ENCODE measurements at regions not wholly inside any gene's neighbourhood (a gene's known extent, or its start where the extent isn't known, plus 50 kb on each side); places are given as distances from the start of the nearest gene placed in this dataset.

DNA sequence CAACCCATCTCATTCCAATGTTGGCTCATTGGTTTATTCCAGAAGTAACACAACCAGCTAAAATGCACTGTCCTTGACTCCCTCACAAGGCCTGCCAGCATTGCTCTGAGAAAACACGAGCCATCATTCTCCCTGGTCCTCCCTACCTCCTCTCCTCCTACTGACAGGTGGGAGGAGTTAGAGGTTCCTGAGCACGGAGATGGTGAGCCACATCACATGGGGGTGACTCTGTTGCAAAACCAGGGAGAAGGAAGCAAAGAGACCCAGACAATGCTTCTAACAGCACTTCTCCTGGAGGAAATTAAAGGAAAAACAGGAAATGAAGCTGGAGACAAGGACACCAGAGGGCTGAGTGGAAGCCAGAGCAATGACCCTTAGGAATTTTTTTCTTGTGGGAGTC lies 667.4 kb downstream of the NTRK3 start:
- H3K4me3 ChIP-seq (ENCODE audit: low read depth, low read length) = no peak overlapping the region
- TF ChIP-seq, protein P1, sequence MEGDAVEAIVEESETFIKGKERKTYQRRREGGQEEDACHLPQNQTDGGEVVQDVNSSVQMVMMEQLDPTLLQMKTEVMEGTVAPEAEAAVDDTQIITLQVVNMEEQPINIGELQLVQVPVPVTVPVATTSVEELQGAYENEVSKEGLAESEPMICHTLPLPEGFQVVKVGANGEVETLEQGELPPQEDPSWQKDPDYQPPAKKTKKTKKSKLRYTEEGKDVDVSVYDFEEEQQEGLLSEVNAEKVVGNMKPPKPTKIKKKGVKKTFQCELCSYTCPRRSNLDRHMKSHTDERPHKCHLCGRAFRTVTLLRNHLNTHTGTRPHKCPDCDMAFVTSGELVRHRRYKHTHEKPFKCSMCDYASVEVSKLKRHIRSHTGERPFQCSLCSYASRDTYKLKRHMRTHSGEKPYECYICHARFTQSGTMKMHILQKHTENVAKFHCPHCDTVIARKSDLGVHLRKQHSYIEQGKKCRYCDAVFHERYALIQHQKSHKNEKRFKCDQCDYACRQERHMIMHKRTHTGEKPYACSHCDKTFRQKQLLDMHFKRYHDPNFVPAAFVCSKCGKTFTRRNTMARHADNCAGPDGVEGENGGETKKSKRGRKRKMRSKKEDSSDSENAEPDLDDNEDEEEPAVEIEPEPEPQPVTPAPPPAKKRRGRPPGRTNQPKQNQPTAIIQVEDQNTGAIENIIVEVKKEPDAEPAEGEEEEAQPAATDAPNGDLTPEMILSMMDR (IDR thresholded peaks at IDR 0.05; ENCODE audit: low read depth, low read length, missing control alignments) = no peak
- no peak for DNase-seq (ENCODE audit: low read depth)
- in situ Hi-C loops (cut with HindIII; ENCODE audit: low sequenced_read_pairs) = no loop called here

DNA sequence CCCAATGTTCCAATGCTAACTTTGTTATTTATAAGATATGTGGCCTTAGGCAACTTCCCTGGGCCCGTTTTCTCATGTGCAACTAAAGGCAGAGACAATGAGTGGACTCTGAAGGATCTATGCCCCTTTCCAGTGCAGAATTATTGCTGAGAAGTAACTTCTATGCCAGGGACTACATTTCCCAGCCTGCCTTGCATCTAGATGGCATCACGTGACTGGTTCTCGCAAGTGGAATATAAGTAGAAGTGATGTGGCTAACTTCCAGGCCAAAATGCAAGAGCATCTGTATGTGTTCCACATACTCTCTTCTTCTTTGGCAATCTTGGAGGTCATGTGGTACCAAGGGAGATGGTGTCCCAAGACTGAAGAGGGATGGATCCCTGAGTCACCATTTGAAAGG lies 674.4 kb downstream of the NTRK3 start:
- no peak overlapping the region for H3K4me3 ChIP-seq (ENCODE audit: low read depth, low read length)
- TF ChIP-seq, protein P1 (IDR thresholded peaks at IDR 0.05; ENCODE audit: low read depth, low read length, missing control alignments) = no peak
- in situ Hi-C loops (cut with HindIII; ENCODE audit: low sequenced_read_pairs) = no loop called here
- no peak for DNase-seq (ENCODE audit: low read depth)

DNA sequence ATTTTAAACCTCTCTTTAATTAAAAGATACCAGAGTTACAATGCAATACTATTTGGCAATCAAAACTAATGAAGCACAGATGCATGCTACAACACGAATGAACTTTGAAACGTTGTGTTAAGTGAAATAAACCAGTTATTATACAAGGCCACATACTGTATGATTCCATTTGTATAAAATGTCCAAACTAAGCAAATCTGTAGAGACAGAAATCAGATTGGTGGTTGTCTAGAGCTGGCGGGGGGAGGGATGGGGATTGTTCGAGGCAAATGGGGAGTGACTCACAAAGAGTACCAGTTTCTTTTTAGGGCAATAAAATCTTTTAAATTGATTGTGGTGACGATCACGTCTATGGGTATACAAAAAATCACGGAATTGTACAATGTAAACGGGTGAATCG lies 677.0 kb downstream of the NTRK3 start:
- H3K4me3 ChIP-seq (ENCODE audit: low read depth, low read length) = no peak overlapping the region
- DNase-seq (ENCODE audit: low read depth) = no peak
- in situ Hi-C loops (cut with HindIII; ENCODE audit: low sequenced_read_pairs) = no loop called here
- TF ChIP-seq, protein P1 (IDR thresholded peaks at IDR 0.05; ENCODE audit: low read depth, low read length, missing control alignments) = no peak

DNA sequence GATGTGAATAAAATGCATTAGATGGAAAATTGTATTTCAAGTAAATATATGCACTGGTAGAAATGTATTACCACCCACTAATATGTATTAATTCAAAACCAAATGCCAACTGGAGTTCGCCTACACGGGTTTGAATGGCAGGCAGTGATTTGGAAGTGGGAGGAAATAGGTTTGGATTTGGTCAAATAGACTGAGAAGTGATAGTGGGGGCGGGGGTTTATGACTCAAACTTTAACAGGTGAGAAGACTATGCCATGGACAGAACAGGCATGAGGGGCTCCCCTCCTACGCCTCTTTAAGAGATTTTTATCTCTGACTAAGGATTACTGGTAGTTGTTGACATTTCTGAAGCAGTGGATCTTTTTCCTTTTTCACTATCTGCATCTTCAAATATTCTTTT lies 677.8 kb downstream of the NTRK3 start:
- TF ChIP-seq, protein P1 (IDR thresholded peaks at IDR 0.05; ENCODE audit: low read depth, low read length, missing control alignments) = no peak
- in situ Hi-C loops (cut with HindIII; ENCODE audit: low sequenced_read_pairs) = no loop called here
- DNase-seq (ENCODE audit: low read depth) = no peak
- H3K4me3 ChIP-seq (ENCODE audit: low read depth, low read length) = no peak overlapping the region

DNA sequence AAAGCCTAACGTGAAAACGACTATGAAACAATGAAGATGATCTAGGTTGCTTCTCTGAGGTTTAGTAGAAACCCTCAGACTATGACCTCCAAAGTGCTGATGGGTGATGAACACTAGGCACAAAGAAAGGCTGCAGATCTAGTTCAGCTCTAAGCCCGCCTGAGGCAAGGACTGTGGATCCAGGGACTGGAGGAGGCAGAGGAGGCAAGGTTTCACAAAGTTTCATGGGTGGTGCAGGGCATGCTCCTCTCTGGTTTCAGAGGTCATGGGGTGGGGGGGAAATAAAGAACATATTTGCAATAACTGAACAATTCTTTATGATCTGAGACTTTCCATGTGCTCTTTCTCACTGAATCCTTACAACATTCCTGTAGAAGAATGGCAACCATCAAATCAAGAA lies 679.2 kb downstream of the NTRK3 start:
- in situ Hi-C loops (cut with HindIII; ENCODE audit: low sequenced_read_pairs) = no loop called here
- H3K4me3 ChIP-seq (ENCODE audit: low read depth, low read length) = no peak overlapping the region
- DNase-seq (ENCODE audit: low read depth) = no peak
- TF ChIP-seq, protein P1 (IDR thresholded peaks at IDR 0.05; ENCODE audit: low read depth, low read length, missing control alignments) = no peak

DNA sequence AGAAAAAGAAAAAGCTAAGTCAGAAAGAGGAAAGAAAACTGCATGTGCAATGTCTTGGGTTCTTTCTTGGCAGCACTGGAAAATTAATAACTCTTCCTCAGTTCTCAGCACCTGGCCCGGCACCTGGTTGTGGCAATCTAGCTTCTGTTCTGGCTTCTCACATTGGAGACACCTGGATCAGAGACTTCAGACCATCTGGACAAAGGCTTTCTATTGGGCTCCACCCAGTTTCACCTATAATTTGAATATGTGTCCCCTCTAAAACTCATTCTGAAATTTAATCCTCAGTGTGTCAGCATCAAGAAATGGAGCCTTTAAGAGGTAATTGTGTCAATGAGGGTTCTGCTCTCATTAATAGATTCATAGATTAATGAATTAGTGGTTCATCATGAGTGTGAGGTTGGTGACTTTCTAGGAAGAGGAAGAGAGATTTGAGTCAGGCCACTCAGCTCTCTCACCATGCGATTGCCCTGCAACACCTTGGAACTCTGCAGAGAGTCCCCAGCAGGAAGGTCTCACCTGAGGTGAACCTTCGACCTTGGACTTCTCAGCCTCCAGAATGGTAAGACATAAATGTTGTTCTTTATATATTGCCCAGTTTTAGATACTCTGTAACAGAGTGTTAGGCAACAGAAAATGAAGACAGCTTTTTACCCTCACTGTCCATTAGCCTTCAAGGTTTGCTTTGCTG lies 679.9 kb downstream of the NTRK3 start:
- DNase-seq (ENCODE audit: low read depth) = no peak
- in situ Hi-C loops (cut with HindIII; ENCODE audit: low sequenced_read_pairs) = no loop called here
- no peak overlapping the region for H3K4me3 ChIP-seq (ENCODE audit: low read depth, low read length)
- TF ChIP-seq, protein P1 (IDR thresholded peaks at IDR 0.05; ENCODE audit: low read depth, low read length, missing control alignments) = no peak

Data from astrocyte of the cerebellum (primary cell).